Stimulated activated CD4-positive, alpha-beta T cell treated with anti-CD3 and anti-CD28 coated beads, Interleukin-4, amount 100 ng/mL, for 48 hours (primary cell): ENCODE measurements at regions not wholly inside any gene's neighbourhood (a gene's known extent, or its start where the extent isn't known, plus 50 kb on each side); places are given as distances from the start of the nearest gene placed in this dataset.

Experiments
- DNase-seq, 2 donors: peaks; one replicate each; pipeline ENCODE4 v3.0.0-alpha.2; 2020; ENCODE audit warnings: low read depth in 2 of 2

GRCh38 chr11:109553284-109553683, 131.3 kb downstream of the C11orf87 start:
- DNase-seq, result no peak

- DNase-seq, result no peak
Measured at GRCh38 chr11:109554951-109555350, 133.0 kb downstream of the C11orf87 start.

- no peak for DNase-seq
Measured at GRCh38 chr11:109564241-109564640, 142.3 kb downstream of the C11orf87 start.

- DNase-seq, result no peak
Measured at GRCh38 chr11:109582470-109582869, 160.5 kb downstream of the C11orf87 start.

GRCh38 chr11:109584001-109584972, 162.3 kb downstream of the C11orf87 start:
- DNase-seq, result no peak

- DNase-seq, result no peak
Measured at GRCh38 chr11:109586789-109587188, 164.8 kb downstream of the C11orf87 start.

- DNase-seq, result no peak
Measured at GRCh38 chr11:109590782-109591181, 168.8 kb downstream of the C11orf87 start.

- no peak for DNase-seq
Measured at GRCh38 chr11:109597336-109597735, 175.3 kb downstream of the C11orf87 start.

- no peak for DNase-seq
Measured at GRCh38 chr11:109604481-109605400, 182.8 kb downstream of the C11orf87 start.

GRCh38 chr11:109606256-109606655, 184.3 kb downstream of the C11orf87 start:
- DNase-seq, result no peak

GRCh38 chr11:109609454-109610185, 187.6 kb downstream of the C11orf87 start:
- DNase-seq, result no peak

- DNase-seq, result no peak
Measured at GRCh38 chr11:109612496-109612895, 190.5 kb downstream of the C11orf87 start.

GRCh38 chr11:109619498-109619897, 197.5 kb downstream of the C11orf87 start:
- DNase-seq, result no peak

- no peak for DNase-seq
Measured at GRCh38 chr11:109629734-109630133, 207.7 kb downstream of the C11orf87 start.

- no peak for DNase-seq
Measured at GRCh38 chr11:109641549-109641948, 219.6 kb downstream of the C11orf87 start.

- DNase-seq, result no peak
Measured at GRCh38 chr11:109644152-109644551, 222.2 kb downstream of the C11orf87 start.

GRCh38 chr11:109648804-109649203, 226.8 kb downstream of the C11orf87 start:
- no peak for DNase-seq

GRCh38 chr11:109654091-109654490, 232.1 kb downstream of the C11orf87 start:
- no peak for DNase-seq

- no peak for DNase-seq
Measured at GRCh38 chr11:109658190-109658589, 236.2 kb downstream of the C11orf87 start.

GRCh38 chr11:109667719-109668118, 245.7 kb downstream of the C11orf87 start:
- no peak for DNase-seq

GRCh38 chr11:109668973-109669634, 247.1 kb downstream of the C11orf87 start:
- no peak for DNase-seq
